ENCODE measurements at regions not wholly inside any gene's neighbourhood (a gene's known extent, or its start where the extent isn't known, plus 50 kb on each side); places are given as distances from the start of the nearest gene placed in this dataset.

GRCh38 chr15:92333709-92334108 lies 60.0 kb upstream of the ST8SIA2 start:
- Histone ChIP-seq H3K36me3 (ENCODE audit: insufficient read depth, low read length, poor library complexity, severe bottlenecking) (no peaks in the 10 kb centered on the region), H3K27me3 (replicated peaks; ENCODE audit: insufficient read depth, low read depth, low read length, poor library complexity) (no peaks in the 10 kb centered on the region), H3K4me3 (ENCODE audit: low read depth, low read length, poor library complexity, severe bottlenecking) (no peak overlapping the region), H3K4me1 (ENCODE audit: insufficient read depth, low read length, poor library complexity, severe bottlenecking) (no peaks in the 10 kb centered on the region), H3K9me3 (ENCODE audit: low read depth, low read length, poor library complexity, severe bottlenecking) (peaks cover 6% of the 10 kb centered on the region), H3K27ac (ENCODE audit: low read depth, low read length, poor library complexity, severe bottlenecking) (no peak overlapping the region)
- DNase-seq (ENCODE audit: low spot score), result no peak
- TF ChIP-seq CTCF (conservative IDR thresholded peaks at IDR 0.05; ENCODE audit: low read depth, low read length) (no peak), EZH2 (IDR thresholded peaks at IDR 0.05; ENCODE audit: borderline replicate concordance, low read depth, low read length, poor library complexity, severe bottlenecking) (no peak)
- intact Hi-C loops (cut with micrococcal nuclease; ENCODE audit: unreplicated experiment), result no loop called here
- no TSS peak for BruUV-seq (replicated peaks)
- ChIA-PET CTCF (no interaction called here), POLR2A (ENCODE audit: low non-redundant PET) (no interaction called here)

DNA sequence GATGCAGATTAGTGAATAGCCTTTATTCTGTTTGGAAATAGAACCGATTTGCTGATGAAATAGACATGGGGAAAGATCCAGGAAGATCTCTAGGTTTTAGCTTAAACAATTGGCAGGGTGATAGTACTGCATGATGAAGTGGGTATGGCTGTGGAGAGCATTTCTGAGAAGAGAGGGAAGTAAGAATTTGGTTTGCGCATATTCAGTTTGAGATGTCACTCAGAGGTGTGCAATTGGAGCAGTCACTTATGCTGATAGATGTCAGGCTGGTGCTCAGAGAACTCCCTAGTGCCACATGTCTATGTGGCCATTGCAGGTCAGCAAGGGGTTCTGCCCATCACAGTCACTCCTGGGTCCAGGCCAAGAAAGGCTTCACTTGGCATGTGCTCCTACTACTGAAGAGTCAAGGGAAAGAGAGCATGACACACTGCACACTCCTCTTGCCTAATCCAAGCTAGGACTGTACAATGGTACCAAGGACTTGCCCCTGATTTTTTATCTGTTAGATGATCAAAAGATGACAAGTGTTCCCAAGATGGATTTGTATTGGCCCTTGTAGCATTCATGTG lies 57.2 kb upstream of the ST8SIA2 start:
- POLR2A ChIA-PET (ENCODE audit: low non-redundant PET), result interaction anchor here (0.6 kb wide), 1 partner anchor 27 kb away, joined by 4 read pairs; no protein-coding TSS in a partner anchor

GRCh38 chr15:92339361-92339760 lies 54.3 kb upstream of the ST8SIA2 start:
- Histone ChIP-seq H3K9me3 (ENCODE audit: low read depth, low read length, poor library complexity, severe bottlenecking) (no peaks in the 10 kb centered on the region), H3K36me3 (ENCODE audit: insufficient read depth, low read length, poor library complexity, severe bottlenecking) (no peaks in the 10 kb centered on the region), H3K27me3 (replicated peaks; ENCODE audit: insufficient read depth, low read depth, low read length, poor library complexity) (peaks cover 15% of the 10 kb centered on the region), H3K27ac (ENCODE audit: low read depth, low read length, poor library complexity, severe bottlenecking) (no peak overlapping the region), H3K4me1 (ENCODE audit: insufficient read depth, low read length, poor library complexity, severe bottlenecking) (peaks cover 4% of the 10 kb centered on the region), H3K4me3 (ENCODE audit: low read depth, low read length, poor library complexity, severe bottlenecking) (no peak overlapping the region)
- POLR2A ChIA-PET (ENCODE audit: low non-redundant PET), result no interaction called here
- TF ChIP-seq CTCF (conservative IDR thresholded peaks at IDR 0.05; ENCODE audit: low read depth, low read length), result no peak
- TF ChIP-seq EZH2 (IDR thresholded peaks at IDR 0.05; ENCODE audit: borderline replicate concordance, low read depth, low read length, poor library complexity, severe bottlenecking), result no peak
- intact Hi-C loops (cut with micrococcal nuclease; ENCODE audit: unreplicated experiment), result no loop called here
- CTCF ChIA-PET, result no interaction called here
- no peak for DNase-seq (ENCODE audit: low spot score)
- BruUV-seq (replicated peaks), result no TSS peak

More for the DNA sequence above, 57.2 kb upstream of the ST8SIA2 start:
- no peaks in the 10 kb centered on the region for H3K36me3 ChIP-seq (ENCODE audit: insufficient read depth, low read length, poor library complexity, severe bottlenecking)
- no peak overlapping the region for H3K27ac ChIP-seq (ENCODE audit: low read depth, low read length, poor library complexity, severe bottlenecking)
- H3K27me3 ChIP-seq (replicated peaks; ENCODE audit: insufficient read depth, low read depth, low read length, poor library complexity), result no peaks in the 10 kb centered on the region
- CTCF ChIA-PET, result no interaction called here
- DNase-seq (ENCODE audit: low spot score), result no peak
- intact Hi-C loops (cut with micrococcal nuclease; ENCODE audit: unreplicated experiment), result no loop called here
- BruUV-seq (replicated peaks), result no TSS peak
- no peak for TF ChIP-seq EZH2 (IDR thresholded peaks at IDR 0.05; ENCODE audit: borderline replicate concordance, low read depth, low read length, poor library complexity, severe bottlenecking)
- TF ChIP-seq CTCF (conservative IDR thresholded peaks at IDR 0.05; ENCODE audit: low read depth, low read length), result no peak
- no peak overlapping the region for H3K4me3 ChIP-seq (ENCODE audit: low read depth, low read length, poor library complexity, severe bottlenecking)
- peaks cover 6% of the 10 kb centered on the region for H3K9me3 ChIP-seq (ENCODE audit: low read depth, low read length, poor library complexity, severe bottlenecking)
- no peaks in the 10 kb centered on the region for H3K4me1 ChIP-seq (ENCODE audit: insufficient read depth, low read length, poor library complexity, severe bottlenecking)

Measured in A673 (cell line).